ENCODE measurements at regions not wholly inside any gene's neighbourhood (a gene's known extent, or its start where the extent isn't known, plus 50 kb on each side); places are given as distances from the start of the nearest gene placed in this dataset.

DNA sequence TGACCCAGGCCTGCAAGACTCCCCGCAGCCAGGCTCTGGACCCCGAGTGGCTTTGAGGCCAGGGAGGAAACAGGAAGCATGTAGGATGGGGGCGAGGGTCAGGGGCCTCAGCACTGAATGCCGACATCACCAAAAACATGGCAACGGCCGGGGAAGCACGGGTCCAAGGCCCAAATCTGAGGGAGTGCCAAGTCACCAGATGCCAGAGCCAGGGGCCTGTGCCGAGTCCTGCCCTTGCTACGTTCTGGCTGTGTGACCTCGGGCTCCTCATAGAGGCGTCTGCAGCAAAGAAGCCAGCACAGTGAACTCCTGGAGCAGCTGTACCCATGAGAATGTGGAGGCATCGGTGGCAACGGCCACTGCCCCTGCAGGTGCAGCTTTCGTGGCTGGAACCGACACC, 420.7 kb downstream of the CTTN start:
- TF ChIP-seq, protein P1, sequence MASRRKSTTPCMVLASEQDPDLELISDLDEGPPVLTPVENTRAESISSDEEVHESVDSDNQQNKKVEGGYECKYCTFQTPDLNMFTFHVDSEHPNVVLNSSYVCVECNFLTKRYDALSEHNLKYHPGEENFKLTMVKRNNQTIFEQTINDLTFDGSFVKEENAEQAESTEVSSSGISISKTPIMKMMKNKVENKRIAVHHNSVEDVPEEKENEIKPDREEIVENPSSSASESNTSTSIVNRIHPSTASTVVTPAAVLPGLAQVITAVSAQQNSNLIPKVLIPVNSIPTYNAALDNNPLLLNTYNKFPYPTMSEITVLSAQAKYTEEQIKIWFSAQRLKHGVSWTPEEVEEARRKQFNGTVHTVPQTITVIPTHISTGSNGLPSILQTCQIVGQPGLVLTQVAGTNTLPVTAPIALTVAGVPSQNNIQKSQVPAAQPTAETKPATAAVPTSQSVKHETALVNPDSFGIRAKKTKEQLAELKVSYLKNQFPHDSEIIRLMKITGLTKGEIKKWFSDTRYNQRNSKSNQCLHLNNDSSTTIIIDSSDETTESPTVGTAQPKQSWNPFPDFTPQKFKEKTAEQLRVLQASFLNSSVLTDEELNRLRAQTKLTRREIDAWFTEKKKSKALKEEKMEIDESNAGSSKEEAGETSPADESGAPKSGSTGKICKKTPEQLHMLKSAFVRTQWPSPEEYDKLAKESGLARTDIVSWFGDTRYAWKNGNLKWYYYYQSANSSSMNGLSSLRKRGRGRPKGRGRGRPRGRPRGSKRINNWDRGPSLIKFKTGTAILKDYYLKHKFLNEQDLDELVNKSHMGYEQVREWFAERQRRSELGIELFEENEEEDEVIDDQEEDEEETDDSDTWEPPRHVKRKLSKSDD (conservative IDR thresholded peaks at IDR 0.05; ENCODE audit: low read length), result no peak
- TF ChIP-seq, protein P2, sequence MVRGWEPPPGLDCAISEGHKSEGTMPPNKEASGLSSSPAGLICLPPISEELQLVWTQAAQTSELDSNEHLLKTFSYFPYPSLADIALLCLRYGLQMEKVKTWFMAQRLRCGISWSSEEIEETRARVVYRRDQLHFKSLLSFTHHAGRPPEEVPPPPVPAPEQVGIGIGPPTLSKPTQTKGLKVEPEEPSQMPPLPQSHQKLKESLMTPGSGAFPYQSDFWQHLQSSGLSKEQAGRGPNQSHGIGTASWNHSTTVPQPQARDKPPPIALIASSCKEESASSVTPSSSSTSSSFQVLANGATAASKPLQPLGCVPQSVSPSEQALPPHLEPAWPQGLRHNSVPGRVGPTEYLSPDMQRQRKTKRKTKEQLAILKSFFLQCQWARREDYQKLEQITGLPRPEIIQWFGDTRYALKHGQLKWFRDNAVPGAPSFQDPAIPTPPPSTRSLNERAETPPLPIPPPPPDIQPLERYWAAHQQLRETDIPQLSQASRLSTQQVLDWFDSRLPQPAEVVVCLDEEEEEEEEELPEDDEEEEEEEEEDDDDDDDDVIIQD (CRISPR knock-in tag; IDR thresholded peaks at IDR 0.05), result no peak
- 0% methylated on average over 14 of the region's 15 CpGs for WGBS (ENCODE audit: insufficient coverage, low coverage, missing lambda C conversion rate)
- no peak overlapping the region for H3K27ac ChIP-seq (ENCODE audit: extremely low read depth, low read depth, low read length)
- no peaks in the 10 kb centered on the region for H3K9me1 ChIP-seq (ENCODE audit: control insufficient read depth, insufficient read depth, low read length)
- intact Hi-C loops (cut with micrococcal nuclease), result no loop called here
- FAIRE-seq (no peak), DNase-seq (ENCODE audit: extremely low read depth in 1 of 4, low spot score in 3 of 4) (no peak), ATAC-seq (no peak)
- H3K4me3 ChIP-seq, result no peak overlapping the region
- ChIA-PET CTCF (ENCODE audit: low intra/inter-chr PET ratio) (no interaction called here), POLR2A (no interaction called here)
- H3K9ac ChIP-seq (ENCODE audit: insufficient read depth in 1 of 2, low read depth in 2 of 2, low read length in 2 of 2), result no peak overlapping the region
- peaks cover 13% of the 10 kb centered on the region for H4K20me1 ChIP-seq (replicated peaks; ENCODE audit: control insufficient read depth, insufficient read depth, low read length)
- H2AFZ ChIP-seq (ENCODE audit: low read depth, low read length), result no peak overlapping the region
- H3K27me3 ChIP-seq (ENCODE audit: control insufficient read depth in 2 of 2, insufficient read depth in 2 of 2, low read length in 2 of 2), result peaks cover 10 to 56% of the 10 kb centered on the region in 2 experiments; a peak in 4 of 5 replicates
- H3K4me2 ChIP-seq (ENCODE audit: insufficient read depth, low read length), result no peak overlapping the region
- no peaks in the 10 kb centered on the region for H3K36me3 ChIP-seq (ENCODE audit: control insufficient read depth, insufficient read depth, low read length)
- no peaks in the 10 kb centered on the region for H3K9me3 ChIP-seq (replicated peaks; ENCODE audit: control insufficient read depth, insufficient read depth, low read depth, low read length)
- H3K79me2 ChIP-seq (ENCODE audit: control insufficient read depth, insufficient read depth, low read length), result no peaks in the 10 kb centered on the region
- in situ Hi-C loops (cut with MboI), result loop anchor here (25.0 kb wide), 1 partner anchor 243 kb away; no protein-coding TSS in a partner anchor
- H3K4me1 ChIP-seq (replicated peaks in 1 of 2; ENCODE audit: control insufficient read depth in 2 of 2, insufficient read depth in 2 of 2, low read length in 2 of 2), result no peaks in the 10 kb centered on the region; a peak in 1 of 5 replicates
- BruUV-seq (replicated peaks), result no TSS peak

Measured in K562 (cell line).